HG03175 (cell line): ENCODE measurements at regions not wholly inside any gene's neighbourhood (a gene's known extent, or its start where the extent isn't known, plus 50 kb on each side); places are given as distances from the start of the nearest gene placed in this dataset.
"Not testable (repeated sequence)": the region's sequence is repeated elsewhere in the genome, so short reads cannot be mapped to it uniquely, and the experiment has no call there.

Experiments used
- ATAC-seq: cut with Tn5 transposase; IDR thresholded peaks from one replicate; pipeline ENCODE4 v1.9.1; 2021; ENCODE audit warnings: mild to moderate bottlenecking, moderate library complexity; ENCODE audit not compliant: unreplicated experiment

- ATAC-seq: no peak
Observed at GRCh38 chr21:27571706-27572105, 604.8 kb upstream of the ADAMTS5 start.

- no peak for ATAC-seq
Observed at GRCh38 chr21:27570306-27570868, 603.5 kb upstream of the ADAMTS5 start.

GRCh38 chr21:27569831-27570230 lies 602.9 kb upstream of the ADAMTS5 start:
- ATAC-seq: no peak

- ATAC-seq: no peak
Observed at GRCh38 chr21:27569091-27569490, 602.2 kb upstream of the ADAMTS5 start.

GRCh38 chr21:27567381-27567780 lies 600.5 kb upstream of the ADAMTS5 start:
- no peak for ATAC-seq

- no peak for ATAC-seq
Observed at GRCh38 chr21:27566521-27566920, 599.6 kb upstream of the ADAMTS5 start.

- ATAC-seq: no peak
Observed at GRCh38 chr21:27565364-27565763, 598.5 kb upstream of the ADAMTS5 start.

GRCh38 chr21:27564684-27565301 lies 597.9 kb upstream of the ADAMTS5 start:
- ATAC-seq: no peak

GRCh38 chr21:27562303-27562702 lies 595.4 kb upstream of the ADAMTS5 start:
- no peak for ATAC-seq

GRCh38 chr21:27561116-27561515 lies 594.2 kb upstream of the ADAMTS5 start:
- ATAC-seq: no peak

GRCh38 chr21:27557356-27557755 lies 590.5 kb upstream of the ADAMTS5 start:
- no peak for ATAC-seq

GRCh38 chr21:27555996-27556395 lies 589.1 kb upstream of the ADAMTS5 start:
- no peak for ATAC-seq

- no peak for ATAC-seq
Observed at GRCh38 chr21:27550287-27550686, 583.4 kb upstream of the ADAMTS5 start.

GRCh38 chr21:27548486-27548885 lies 581.6 kb upstream of the ADAMTS5 start:
- no peak for ATAC-seq

- no peak for ATAC-seq
Observed at GRCh38 chr21:27545754-27546349, 579.0 kb upstream of the ADAMTS5 start.

- ATAC-seq: not testable (repeated sequence)
Observed at GRCh38 chr21:27542126-27542525, 575.2 kb upstream of the ADAMTS5 start.

- no peak for ATAC-seq
Observed at GRCh38 chr21:27536319-27536718, 569.4 kb upstream of the ADAMTS5 start.

- ATAC-seq: no peak
Observed at GRCh38 chr21:27535188-27535587, 568.3 kb upstream of the ADAMTS5 start.

- ATAC-seq: no peak
Observed at GRCh38 chr21:27534206-27534605, 567.3 kb upstream of the ADAMTS5 start.

- ATAC-seq: no peak
Observed at GRCh38 chr21:27532076-27532475, 565.2 kb upstream of the ADAMTS5 start.

GRCh38 chr21:27528697-27529096 lies 561.8 kb upstream of the ADAMTS5 start:
- ATAC-seq: no peak

- no peak for ATAC-seq
Observed at GRCh38 chr21:27526451-27526850, 559.6 kb upstream of the ADAMTS5 start.

GRCh38 chr21:27525780-27526179 lies 558.9 kb upstream of the ADAMTS5 start:
- ATAC-seq: no peak
